Left cardiac atrium (tissue), 4 donors: ENCODE measurements at regions not wholly inside any gene's neighbourhood (a gene's known extent, or its start where the extent isn't known, plus 50 kb on each side); places are given as distances from the start of the nearest gene placed in this dataset.
"Not testable (repeated sequence)": the region's sequence is repeated elsewhere in the genome, so short reads cannot be mapped to it uniquely, and the experiment has no call there.

Source experiments
- ATAC-seq, 2 donors: fragments of 200-7000 bp; cut with Tn5 transposase; one replicate each; pipeline ENCODE4 v1.9.1; 2020; ENCODE audit warnings: mild to moderate bottlenecking in 2 of 2, moderate library complexity in 2 of 2
- DNase-seq: peaks from one replicate; pipeline ENCODE4 v3.0.0-alpha.2; 2020
- intact Hi-C, 2 donors: fragments of 100-400 bp; cut with DNase I; formaldehyde crosslinking; loops; one replicate each; pipeline versions ENCODE4 v1.14.1 to v1.15.1; 2022 to 2023
- donor health status: DM: no; HTN: yes; CAD: no.
- donor health status: DM: no; HTN: yes; CAD: no; lungs with severe emphysema.
- donor health status: DM: yes; HTN: yes; CAD: no.
- donor health status: Dilated cardiomyopathy.

GRCh38 chr2:64918220-64918886, 70.8 kb upstream of the SLC1A4 start:
- DNase-seq (no peak), ATAC-seq (no peak)
- intact Hi-C loops, result loop anchor here (5.0 to 10.0 kb wide), 3 partner anchors 124 to 654 kb away; no protein-coding TSS in a partner anchor

GRCh38 chr2:64919261-64919660, 69.9 kb upstream of the SLC1A4 start:
- no peak for DNase-seq
- no peak for ATAC-seq
- intact Hi-C loops, result loop anchor here (5.0 to 10.0 kb wide), 3 partner anchors 123 to 653 kb away; no protein-coding TSS in a partner anchor

- intact Hi-C loops, result no loop called here
- DNase-seq (no peak), ATAC-seq (no peak)
These were observed 66.5 kb upstream of the SLC1A4 start for GRCh38 chr2:64922482-64923384.

GRCh38 chr2:64923385-64923710, 65.9 kb upstream of the SLC1A4 start:
- no peak for ATAC-seq
- intact Hi-C loops, result no loop called here

GRCh38 chr2:64924170-64924934, 64.8 kb upstream of the SLC1A4 start:
- intact Hi-C loops, result no loop called here
- ATAC-seq, result peak in 1 of 2 donors; percentile 18
- DNase-seq, result no peak

More at GRCh38 chr2:64923385-64923710, 65.9 kb upstream of the SLC1A4 start:
- no peak for DNase-seq

GRCh38 chr2:64925930-64926722, 63.1 kb upstream of the SLC1A4 start:
- DNase-seq, intact Hi-C loops, ATAC-seq: not testable (repeated sequence)

GRCh38 chr2:64928813-64929212, 60.4 kb upstream of the SLC1A4 start:
- intact Hi-C loops, result no loop called here
- no peak for DNase-seq
- no peak for ATAC-seq

GRCh38 chr2:64929333-64929732, 59.9 kb upstream of the SLC1A4 start:
- intact Hi-C loops, result no loop called here
- no peak for ATAC-seq
- DNase-seq, result no peak

GRCh38 chr2:64930258-64930671, 58.9 kb upstream of the SLC1A4 start:
- intact Hi-C loops, result no loop called here
- DNase-seq, result no peak
- ATAC-seq, result no peak

GRCh38 chr2:64931246-64932115, 57.7 kb upstream of the SLC1A4 start:
- DNase-seq (no peak), ATAC-seq (no peak)
- intact Hi-C loops, result no loop called here

- ATAC-seq, result no peak
- intact Hi-C loops, result no loop called here
- DNase-seq, result no peak
These were observed 57.2 kb upstream of the SLC1A4 start for GRCh38 chr2:64932116-64932370.

GRCh38 chr2:64932371-64933216, 56.6 kb upstream of the SLC1A4 start:
- no peak for DNase-seq
- intact Hi-C loops, result no loop called here
- no peak for ATAC-seq

- intact Hi-C loops, result no loop called here
- ATAC-seq (no peak), DNase-seq (no peak)
These were observed 54.7 kb upstream of the SLC1A4 start for GRCh38 chr2:64934530-64934929.

GRCh38 chr2:64936809-64937208, 52.4 kb upstream of the SLC1A4 start:
- DNase-seq, result no peak
- no peak for ATAC-seq
- intact Hi-C loops, result no loop called here

- DNase-seq, ATAC-seq, intact Hi-C loops: not testable (repeated sequence)
These were observed 51.9 kb upstream of the SLC1A4 start for GRCh38 chr2:64937314-64937686.

GRCh38 chr2:64937687-64938491, 51.3 kb upstream of the SLC1A4 start:
- intact Hi-C loops, result no loop called here
- no peak for DNase-seq
- peak; percentile 77 to 83 for ATAC-seq
